ENCODE measurements at regions not wholly inside any gene's neighbourhood (a gene's known extent, or its start where the extent isn't known, plus 50 kb on each side); places are given as distances from the start of the nearest gene placed in this dataset.

DNA sequence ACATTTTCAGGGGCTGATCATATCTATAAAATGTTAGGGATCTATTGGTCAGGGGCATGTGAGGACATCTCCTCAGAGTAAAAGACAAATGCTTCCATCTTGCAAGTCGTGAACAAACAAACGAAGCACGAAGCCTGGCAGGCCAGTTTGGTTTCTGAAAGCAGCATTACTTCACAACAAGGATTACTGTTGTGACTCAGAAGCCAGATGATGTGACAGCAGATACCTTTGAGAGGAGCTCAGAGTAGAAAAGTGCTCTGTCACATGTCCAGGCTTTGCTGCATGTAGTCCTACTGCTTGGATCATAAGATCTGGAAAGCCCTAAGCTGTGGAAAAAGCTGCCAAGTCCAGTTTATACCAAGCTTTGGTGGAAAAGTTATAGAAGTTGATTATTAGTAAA, 1827.2 kb downstream of the ARAP2 start:
- ChIA-PET POLR2A (no interaction called here), CTCF (no interaction called here)
- TF ChIP-seq POLR2AphosphoS2 (conservative IDR thresholded peaks at IDR 0.05; ENCODE audit: low read length) (no peak), KDM1A (IDR thresholded peaks at IDR 0.05; ENCODE audit: low read depth) (no peak), BCL3 (IDR thresholded peaks at IDR 0.05) (no peak), EHMT2 (IDR thresholded peaks at IDR 0.05; ENCODE audit: low read depth) (no peak), ELK1 (IDR thresholded peaks at IDR 0.05; ENCODE audit: low read depth, low read length) (no peak), ZSCAN20 (CRISPR knock-in tag; IDR thresholded peaks at IDR 0.05) (no peak)
- TF ChIP-seq, protein P1, sequence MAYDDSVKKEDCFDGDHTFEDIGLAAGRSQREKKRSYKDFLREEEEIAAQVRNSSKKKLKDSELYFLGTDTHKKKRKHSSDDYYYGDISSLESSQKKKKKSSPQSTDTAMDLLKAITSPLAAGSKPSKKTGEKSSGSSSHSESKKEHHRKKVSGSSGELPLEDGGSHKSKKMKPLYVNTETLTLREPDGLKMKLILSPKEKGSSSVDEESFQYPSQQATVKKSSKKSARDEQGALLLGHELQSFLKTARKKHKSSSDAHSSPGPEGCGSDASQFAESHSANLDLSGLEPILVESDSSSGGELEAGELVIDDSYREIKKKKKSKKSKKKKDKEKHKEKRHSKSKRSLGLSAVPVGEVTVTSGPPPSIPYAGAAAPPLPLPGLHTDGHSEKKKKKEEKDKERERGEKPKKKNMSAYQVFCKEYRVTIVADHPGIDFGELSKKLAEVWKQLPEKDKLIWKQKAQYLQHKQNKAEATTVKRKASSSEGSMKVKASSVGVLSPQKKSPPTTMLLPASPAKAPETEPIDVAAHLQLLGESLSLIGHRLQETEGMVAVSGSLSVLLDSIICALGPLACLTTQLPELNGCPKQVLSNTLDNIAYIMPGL (CRISPR knock-in tag; IDR thresholded peaks at IDR 0.05; ENCODE audit: borderline replicate concordance) = no peak
- Histone ChIP-seq H3K27ac (no peak overlapping the region), H3K4me1 (no peaks in the 10 kb centered on the region), H3K4me2 (no peak overlapping the region), H3K4me3 (no peak overlapping the region), H3K9me3 (no peaks in the 10 kb centered on the region)
- 47% methylated on average over 3 of the region's 3 CpGs for WGBS (ENCODE audit: missing lambda C conversion rate)
- peak in 1 of 2 experiments; percentile 0 for DNase-seq (ENCODE audit: low read depth in 1 of 2, low spot score in 1 of 2)
- no peak for FAIRE-seq
- ATAC-seq = no peak

- no peak overlapping the region for H3K4me2 ChIP-seq
- H3K27ac ChIP-seq = no peak overlapping the region
- no peaks in the 10 kb centered on the region for H3K9me3 ChIP-seq
- WGBS (ENCODE audit: missing lambda C conversion rate) = 55% methylated on average over 2 of the region's 2 CpGs
- ChIA-PET POLR2A (no interaction called here), CTCF (no interaction called here)
- FAIRE-seq = no peak
- no peak overlapping the region for H3K4me3 ChIP-seq
- ATAC-seq = no peak
- no peaks in the 10 kb centered on the region for H3K4me1 ChIP-seq
- no peak for DNase-seq (ENCODE audit: low read depth in 1 of 2, low spot score in 1 of 2)
- TF ChIP-seq HOXA7 (CRISPR knock-in tag; IDR thresholded peaks at IDR 0.05) = no peak
- no peak for TF ChIP-seq RAD21 (conservative IDR thresholded peaks at IDR 0.05 in 1 of 2, IDR thresholded peaks at IDR 0.05 in 1 of 2)
- no peak for TF ChIP-seq PHF8 (IDR thresholded peaks at IDR 0.05; ENCODE audit: borderline replicate concordance, low read depth)
- TF ChIP-seq HOXB5 (CRISPR knock-in tag; IDR thresholded peaks at IDR 0.05) = no peak
- TF ChIP-seq EP300 (IDR thresholded peaks at IDR 0.05) = no peak
- TF ChIP-seq ATOH8 (CRISPR knock-in tag; IDR thresholded peaks at IDR 0.05; ENCODE audit: low read depth) = no peak
- TF ChIP-seq HDAC2 (IDR thresholded peaks at IDR 0.05) = no peak
- TF ChIP-seq TFCP2L1 (CRISPR knock-in tag; IDR thresholded peaks at IDR 0.05) = no peak
- TF ChIP-seq JUN (IDR thresholded peaks at IDR 0.05) = no peak
- TF ChIP-seq, protein P2, sequence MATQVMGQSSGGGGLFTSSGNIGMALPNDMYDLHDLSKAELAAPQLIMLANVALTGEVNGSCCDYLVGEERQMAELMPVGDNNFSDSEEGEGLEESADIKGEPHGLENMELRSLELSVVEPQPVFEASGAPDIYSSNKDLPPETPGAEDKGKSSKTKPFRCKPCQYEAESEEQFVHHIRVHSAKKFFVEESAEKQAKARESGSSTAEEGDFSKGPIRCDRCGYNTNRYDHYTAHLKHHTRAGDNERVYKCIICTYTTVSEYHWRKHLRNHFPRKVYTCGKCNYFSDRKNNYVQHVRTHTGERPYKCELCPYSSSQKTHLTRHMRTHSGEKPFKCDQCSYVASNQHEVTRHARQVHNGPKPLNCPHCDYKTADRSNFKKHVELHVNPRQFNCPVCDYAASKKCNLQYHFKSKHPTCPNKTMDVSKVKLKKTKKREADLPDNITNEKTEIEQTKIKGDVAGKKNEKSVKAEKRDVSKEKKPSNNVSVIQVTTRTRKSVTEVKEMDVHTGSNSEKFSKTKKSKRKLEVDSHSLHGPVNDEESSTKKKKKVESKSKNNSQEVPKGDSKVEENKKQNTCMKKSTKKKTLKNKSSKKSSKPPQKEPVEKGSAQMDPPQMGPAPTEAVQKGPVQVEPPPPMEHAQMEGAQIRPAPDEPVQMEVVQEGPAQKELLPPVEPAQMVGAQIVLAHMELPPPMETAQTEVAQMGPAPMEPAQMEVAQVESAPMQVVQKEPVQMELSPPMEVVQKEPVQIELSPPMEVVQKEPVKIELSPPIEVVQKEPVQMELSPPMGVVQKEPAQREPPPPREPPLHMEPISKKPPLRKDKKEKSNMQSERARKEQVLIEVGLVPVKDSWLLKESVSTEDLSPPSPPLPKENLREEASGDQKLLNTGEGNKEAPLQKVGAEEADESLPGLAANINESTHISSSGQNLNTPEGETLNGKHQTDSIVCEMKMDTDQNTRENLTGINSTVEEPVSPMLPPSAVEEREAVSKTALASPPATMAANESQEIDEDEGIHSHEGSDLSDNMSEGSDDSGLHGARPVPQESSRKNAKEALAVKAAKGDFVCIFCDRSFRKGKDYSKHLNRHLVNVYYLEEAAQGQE (IDR thresholded peaks at IDR 0.05) = no peak
- TF ChIP-seq TP53 (CRISPR knock-in tag; IDR thresholded peaks at IDR 0.05) = no peak
- no peak for TF ChIP-seq USF2 (IDR thresholded peaks at IDR 0.05)
- no peak for TF ChIP-seq JUNB (IDR thresholded peaks at IDR 0.05)
Observed at GRCh38 chr4:34419871-34420270, 1824.4 kb downstream of the ARAP2 start.
